Ishikawa (cell line): ENCODE measurements at regions not wholly inside any gene's neighbourhood (a gene's known extent, or its start where the extent isn't known, plus 50 kb on each side); places are given as distances from the start of the nearest gene placed in this dataset.

Experiments
- CEBPB ChIP-seq: IDR thresholded peaks from 2 replicates; pipeline ENCODE4 v1.6.1; 2012
- CREB1 ChIP-seq: IDR thresholded peaks from 2 replicates; pipeline ENCODE4 v1.6.1; 2012; ENCODE audit warnings: low read depth
- EGR1 ChIP-seq: IDR thresholded peaks from 2 replicates; pipeline ENCODE4 v1.6.1; 2012
- EP300 ChIP-seq: IDR thresholded peaks from 2 replicates; pipeline ENCODE4 v1.6.1; 2012; ENCODE audit warnings: borderline replicate concordance
- FOXM1 ChIP-seq: IDR thresholded peaks from 2 replicates; pipeline ENCODE4 v1.6.1; 2012; ENCODE audit warnings: low read depth, borderline replicate concordance
- NFIC ChIP-seq: IDR thresholded peaks from 2 replicates; pipeline ENCODE4 v1.6.1; 2012
- RAD21 ChIP-seq: IDR thresholded peaks from 2 replicates; pipeline ENCODE4 v1.6.1; 2012; ENCODE audit warnings: low read depth
- TAF1 ChIP-seq: IDR thresholded peaks from 2 replicates; pipeline ENCODE4 v1.6.1; 2012; ENCODE audit warnings: low read depth, mild to moderate bottlenecking
- TCF12 ChIP-seq: IDR thresholded peaks from 2 replicates; pipeline ENCODE4 v1.6.1; 2012; ENCODE audit warnings: low read depth
- TEAD4 ChIP-seq: IDR thresholded peaks from 2 replicates; pipeline ENCODE4 v1.6.1; 2012
- YY1 ChIP-seq: IDR thresholded peaks from 2 replicates; pipeline ENCODE4 v1.6.1; 2012; ENCODE audit warnings: low read depth
- ZBTB7A ChIP-seq: IDR thresholded peaks from 2 replicates; pipeline ENCODE4 v1.6.1; 2012; ENCODE audit warnings: low read depth
- TF ChIP-seq, protein P1 (sequence below): IDR thresholded peaks from 2 replicates; pipeline ENCODE4 v1.6.1; 2012; ENCODE audit warnings: low read depth, mild to moderate bottlenecking
- TF ChIP-seq, protein P2 (sequence below): IDR thresholded peaks from 2 replicates; pipeline ENCODE4 v1.6.1; 2012
- TF ChIP-seq, protein P3 (sequence below): IDR thresholded peaks from 2 replicates; pipeline ENCODE4 v1.6.1; 2012

DNA sequence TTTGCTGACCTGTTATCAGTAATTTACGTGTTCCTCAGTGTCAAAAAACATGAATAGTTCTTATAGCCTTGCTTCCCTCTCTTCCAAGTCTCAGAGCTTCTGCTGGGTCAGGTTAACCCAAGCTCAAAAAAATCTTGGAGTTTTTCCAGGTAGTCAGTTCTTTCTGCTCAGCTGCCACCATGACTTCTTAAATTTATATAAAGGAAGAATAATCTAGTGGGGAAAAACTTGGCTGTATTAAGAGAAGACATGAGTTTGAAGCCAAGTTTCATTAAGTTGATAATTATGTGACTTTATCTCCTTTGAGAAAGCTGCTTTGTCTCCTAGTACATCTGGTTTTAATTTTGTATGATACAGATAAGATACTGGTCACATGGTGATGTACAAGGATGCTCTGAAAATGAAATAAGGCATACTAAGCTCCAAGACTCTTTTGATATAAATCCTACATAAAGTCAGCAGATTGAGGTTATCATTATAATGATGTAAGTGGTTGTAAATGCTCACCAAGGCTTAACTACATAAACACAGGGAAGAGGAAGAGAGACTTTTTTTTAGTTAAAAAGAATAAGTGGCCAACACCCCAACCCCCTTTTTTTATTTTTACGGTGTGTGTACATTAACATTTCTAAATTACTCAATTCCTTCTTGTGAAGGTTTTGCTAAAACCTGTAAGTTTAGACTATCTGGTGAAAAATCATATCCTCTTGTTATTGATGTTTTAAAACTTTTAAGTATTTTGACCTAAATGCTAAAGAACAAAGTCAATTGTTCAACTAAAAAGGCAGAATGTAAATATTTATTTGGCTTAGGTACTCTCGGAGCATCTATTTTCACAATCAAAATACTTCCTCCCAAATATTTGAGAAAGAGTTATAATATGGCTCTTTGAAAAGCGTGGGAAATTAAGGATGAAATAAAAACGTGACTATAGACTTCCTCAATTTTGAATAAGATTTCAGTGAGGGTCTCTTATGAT, 84.1 kb upstream of the SLC38A2 start:
- no peak for TF ChIP-seq TAF1
- TF ChIP-seq, protein P1, sequence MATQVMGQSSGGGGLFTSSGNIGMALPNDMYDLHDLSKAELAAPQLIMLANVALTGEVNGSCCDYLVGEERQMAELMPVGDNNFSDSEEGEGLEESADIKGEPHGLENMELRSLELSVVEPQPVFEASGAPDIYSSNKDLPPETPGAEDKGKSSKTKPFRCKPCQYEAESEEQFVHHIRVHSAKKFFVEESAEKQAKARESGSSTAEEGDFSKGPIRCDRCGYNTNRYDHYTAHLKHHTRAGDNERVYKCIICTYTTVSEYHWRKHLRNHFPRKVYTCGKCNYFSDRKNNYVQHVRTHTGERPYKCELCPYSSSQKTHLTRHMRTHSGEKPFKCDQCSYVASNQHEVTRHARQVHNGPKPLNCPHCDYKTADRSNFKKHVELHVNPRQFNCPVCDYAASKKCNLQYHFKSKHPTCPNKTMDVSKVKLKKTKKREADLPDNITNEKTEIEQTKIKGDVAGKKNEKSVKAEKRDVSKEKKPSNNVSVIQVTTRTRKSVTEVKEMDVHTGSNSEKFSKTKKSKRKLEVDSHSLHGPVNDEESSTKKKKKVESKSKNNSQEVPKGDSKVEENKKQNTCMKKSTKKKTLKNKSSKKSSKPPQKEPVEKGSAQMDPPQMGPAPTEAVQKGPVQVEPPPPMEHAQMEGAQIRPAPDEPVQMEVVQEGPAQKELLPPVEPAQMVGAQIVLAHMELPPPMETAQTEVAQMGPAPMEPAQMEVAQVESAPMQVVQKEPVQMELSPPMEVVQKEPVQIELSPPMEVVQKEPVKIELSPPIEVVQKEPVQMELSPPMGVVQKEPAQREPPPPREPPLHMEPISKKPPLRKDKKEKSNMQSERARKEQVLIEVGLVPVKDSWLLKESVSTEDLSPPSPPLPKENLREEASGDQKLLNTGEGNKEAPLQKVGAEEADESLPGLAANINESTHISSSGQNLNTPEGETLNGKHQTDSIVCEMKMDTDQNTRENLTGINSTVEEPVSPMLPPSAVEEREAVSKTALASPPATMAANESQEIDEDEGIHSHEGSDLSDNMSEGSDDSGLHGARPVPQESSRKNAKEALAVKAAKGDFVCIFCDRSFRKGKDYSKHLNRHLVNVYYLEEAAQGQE, result no peak
- TF ChIP-seq, protein P2, sequence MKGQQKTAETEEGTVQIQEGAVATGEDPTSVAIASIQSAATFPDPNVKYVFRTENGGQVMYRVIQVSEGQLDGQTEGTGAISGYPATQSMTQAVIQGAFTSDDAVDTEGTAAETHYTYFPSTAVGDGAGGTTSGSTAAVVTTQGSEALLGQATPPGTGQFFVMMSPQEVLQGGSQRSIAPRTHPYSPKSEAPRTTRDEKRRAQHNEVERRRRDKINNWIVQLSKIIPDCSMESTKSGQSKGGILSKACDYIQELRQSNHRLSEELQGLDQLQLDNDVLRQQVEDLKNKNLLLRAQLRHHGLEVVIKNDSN, result 0 out of 2 replicates have a peak, but pooled peaks have one; percentile 17
- 0 out of 2 replicates have a peak, but pooled peaks have one; percentile 20 for TF ChIP-seq RAD21

DNA sequence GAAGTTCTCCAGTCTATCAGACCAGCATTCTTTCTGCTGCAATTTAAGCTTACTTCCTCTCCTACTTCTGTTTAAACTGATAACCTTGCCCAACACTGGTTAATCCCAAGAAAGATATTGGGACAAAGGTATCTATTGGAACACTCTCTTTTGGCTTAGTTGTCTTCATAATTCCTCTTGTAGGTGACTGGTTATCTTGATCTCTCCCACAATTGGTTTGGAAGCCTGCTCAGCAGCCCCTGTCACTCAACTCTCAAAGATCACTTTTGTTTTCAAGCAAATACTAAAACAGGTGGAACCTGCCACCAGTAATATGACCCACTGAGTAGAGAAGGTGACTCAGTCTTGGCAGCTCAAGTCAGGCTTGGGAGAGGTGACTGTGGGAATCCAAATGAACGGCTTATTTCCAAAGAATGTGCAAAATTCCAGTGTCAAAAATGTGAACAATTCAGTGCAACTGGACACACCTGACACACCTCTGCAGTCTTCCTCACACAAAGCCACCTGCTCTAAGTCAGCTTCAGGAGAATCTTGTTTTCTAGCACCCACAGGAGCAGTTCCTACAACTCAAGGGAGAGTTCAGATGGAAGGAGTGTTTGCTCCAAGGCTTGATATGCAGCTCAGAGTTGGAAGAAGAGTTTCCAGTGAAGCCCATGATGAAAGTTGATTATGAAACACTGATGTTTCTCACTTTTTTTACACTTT, 83.2 kb upstream of the SLC38A2 start:
- TF ChIP-seq TEAD4 (peak; percentile 100), CEBPB (peak; percentile 79), RAD21 (peak; percentile 48), NFIC (peak; percentile 98), TAF1 (0 out of 2 replicates have a peak, but pooled peaks have one; percentile 10), FOXM1 (peak; percentile 96), CREB1 (peak; percentile 34; the same call in 1 of the 2 replicates), EP300 (peak; percentile 99), EGR1 (no peak), YY1 (peak; percentile 20; the same call in 1 of the 2 replicates), ZBTB7A (no peak), TCF12 (peak; percentile 99)
- TF ChIP-seq, protein P2, result peak; percentile 36
- TF ChIP-seq, protein P1, result peak; percentile 20; the same call in 1 of the 2 replicates
- TF ChIP-seq, protein P3, sequence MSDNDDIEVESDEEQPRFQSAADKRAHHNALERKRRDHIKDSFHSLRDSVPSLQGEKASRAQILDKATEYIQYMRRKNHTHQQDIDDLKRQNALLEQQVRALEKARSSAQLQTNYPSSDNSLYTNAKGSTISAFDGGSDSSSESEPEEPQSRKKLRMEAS, result peak; percentile 85

DNA sequence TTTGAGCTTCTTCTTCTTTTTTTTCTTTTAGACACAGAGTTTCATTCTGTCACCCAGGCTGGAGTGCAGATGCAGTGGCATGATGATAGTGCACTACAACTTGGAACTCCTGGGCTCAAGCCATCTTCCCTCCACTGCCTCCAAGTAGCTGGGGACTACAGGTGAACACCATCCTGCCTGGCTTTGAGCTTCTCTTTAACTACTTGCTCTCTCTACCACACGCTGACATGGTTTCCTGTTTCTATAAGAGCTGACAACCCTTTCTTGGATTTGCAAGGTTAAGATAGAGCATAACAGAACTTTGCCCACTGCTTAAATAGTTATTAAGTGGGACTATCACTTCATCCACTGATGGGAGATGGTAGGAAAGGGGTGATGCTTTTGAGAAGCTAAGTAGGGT, 82.4 kb upstream of the SLC38A2 start:
- no peak for TF ChIP-seq RAD21
- TF ChIP-seq YY1, result no peak
- no peak for TF ChIP-seq EP300
- TF ChIP-seq, protein P1, result no peak
- TF ChIP-seq, protein P3, result no peak

DNA sequence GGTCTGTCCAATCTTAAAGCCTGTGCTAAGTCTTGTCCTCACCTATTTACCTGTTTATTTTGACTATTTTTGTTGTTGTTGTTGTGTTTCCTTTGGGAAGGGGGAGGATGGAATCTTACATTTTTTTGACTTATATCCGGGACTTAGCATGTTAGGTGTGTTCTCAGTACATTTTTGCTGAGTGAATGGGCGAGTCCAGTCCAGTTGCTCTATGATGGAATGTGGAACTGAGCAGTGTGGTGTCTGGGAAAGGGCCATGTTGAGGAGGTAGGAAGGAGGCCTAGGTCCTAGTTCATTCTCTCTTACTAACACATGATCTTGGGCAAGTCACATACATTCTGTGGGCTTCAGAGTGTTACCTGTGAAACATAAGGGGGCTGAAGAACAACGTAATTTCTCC, 80.9 kb upstream of the SLC38A2 start:
- TF ChIP-seq, protein P3, result 0 out of 2 replicates have a peak, but pooled peaks have one; percentile 23
- no peak for TF ChIP-seq TAF1
- TF ChIP-seq TEAD4, result peak; percentile 27; the same call in 1 of the 2 replicates
